GM06990 (cell line): ENCODE measurements at regions not wholly inside any gene's neighbourhood (a gene's known extent, or its start where the extent isn't known, plus 50 kb on each side); places are given as distances from the start of the nearest gene placed in this dataset.

Source experiments
- DNase-seq: peaks from one replicate; pipeline ENCODE4 v3.0.0-alpha.2; 2011; ENCODE audit not compliant: insufficient read length; ENCODE audit errors: extremely low read depth
- H3K27me3 ChIP-seq: replicated peaks from 2 replicates; pipeline ENCODE4 v1.6.0; 2011; ENCODE audit warnings: low read length; ENCODE audit not compliant: control insufficient read depth, insufficient read depth
- H3K36me3 ChIP-seq: 2 replicates; pipeline ENCODE4 v1.5.1; 2011; ENCODE audit warnings: low read length; ENCODE audit not compliant: control insufficient read depth, insufficient read depth
- H3K4me3 ChIP-seq: replicated peaks from 2 replicates; pipeline ENCODE4 v1.5.1; 2011; ENCODE audit warnings: low read depth, mild to moderate bottlenecking, control low read depth, low read length
- CTCF ChIP-seq: IDR thresholded peaks from 2 replicates; pipeline ENCODE4 v1.5.1; 2011; ENCODE audit warnings: low read length, control low read depth, mild to moderate bottlenecking, inconsistent platforms; ENCODE audit not compliant: insufficient read depth, poor library complexity, severe bottlenecking

GRCh38 chr9:107693625-107694326 is 204.2 kb upstream of the KLF4 start:
- H3K4me3 ChIP-seq, result no peak overlapping the region
- H3K27me3 ChIP-seq, result no peaks in the 10 kb centered on the region; the same call in 1 of the 2 replicates
- DNase-seq, result no peak
- no peak for TF ChIP-seq CTCF
- no peaks in the 10 kb centered on the region for H3K36me3 ChIP-seq

GRCh38 chr9:107691664-107692063 is 202.1 kb upstream of the KLF4 start:
- Histone ChIP-seq H3K4me3 (no peak overlapping the region), H3K36me3 (no peaks in the 10 kb centered on the region), H3K27me3 (no peaks in the 10 kb centered on the region; the same call in 1 of the 2 replicates)
- no peak for TF ChIP-seq CTCF
- DNase-seq, result no peak

GRCh38 chr9:107690021-107690420 is 200.5 kb upstream of the KLF4 start:
- no peak for TF ChIP-seq CTCF
- no peak overlapping the region for H3K4me3 ChIP-seq

GRCh38 chr9:107688728-107689127 is 199.2 kb upstream of the KLF4 start:
- DNase-seq, result no peak
- TF ChIP-seq CTCF, result no peak
- Histone ChIP-seq H3K36me3 (no peaks in the 10 kb centered on the region), H3K27me3 (peaks cover 1% of the 10 kb centered on the region), H3K4me3 (no peak overlapping the region)

More at GRCh38 chr9:107690021-107690420, 200.5 kb upstream of the KLF4 start:
- Histone ChIP-seq H3K36me3 (no peaks in the 10 kb centered on the region), H3K27me3 (peaks cover 1% of the 10 kb centered on the region)
- DNase-seq, result no peak

GRCh38 chr9:107685901-107686300 is 196.3 kb upstream of the KLF4 start:
- no peak overlapping the region for H3K4me3 ChIP-seq
- no peaks in the 10 kb centered on the region for H3K36me3 ChIP-seq
- TF ChIP-seq CTCF, result no peak
- DNase-seq, result no peak
- peaks cover 1% of the 10 kb centered on the region for H3K27me3 ChIP-seq
